HepG2 (cell line): ENCODE measurements at regions not wholly inside any gene's neighbourhood (a gene's known extent, or its start where the extent isn't known, plus 50 kb on each side); places are given as distances from the start of the nearest gene placed in this dataset.

Source experiments
- ATAC-seq: fragments of 200-7000 bp; cut with Tn5 transposase; 3 replicates; pipeline ENCODE4 v1.9.1; 2020; ENCODE audit warnings: mild to moderate bottlenecking, moderate library complexity
- BruUV-seq: library from RNA; stranded (reverse); fragments of 400-500 nt; replicated peaks from 2 replicates; lab custom pipeline; 2021; lab: Mats Ljungman, UMichigan
- CTCF ChIA-PET: fragments of 300-600 bp; formaldehyde crosslinking; extraction: SDS; loops from one replicate; lab custom pipeline; 2021; ENCODE audit warnings: low total read pairs, inconsistent platforms, low intra/inter-chr PET ratio; lab: Yijun Ruan, JAX
- POLR2A ChIA-PET: fragments of 350-600 bp; sonication (Branson Sonifier 250); formaldehyde crosslinking; loops from one replicate; lab custom pipeline; 2020; ENCODE audit warnings: antibody characterized with exemption, inconsistent platforms; lab: Yijun Ruan, JAX
- DNase-seq: peaks from one replicate; pipeline ENCODE4 v3.0.0-alpha.2; 2015; ENCODE audit warnings: low spot score
- FAIRE-seq: peaks from 3 replicates; lab custom pipeline; 2011; peaks lifted over from hg19 to GRCh38; lab: Jason Lieb, UNC
- H2AFZ ChIP-seq: one replicate; pipeline ENCODE4 v1.6.1; 2011; ENCODE audit warnings: low read length, inconsistent platforms
- H3K27ac ChIP-seq: fragments of 300-600 bp; 3 replicates; pipeline ENCODE4 v1.8.0; 2011; ENCODE audit warnings: mixed run types, mild to moderate bottlenecking, mixed read lengths, low read length, inconsistent platforms; ENCODE audit not compliant: insufficient read depth; ENCODE audit errors: extremely low read length
- H3K27me3 ChIP-seq, 2 experiments: fragments of 200-600 bp in 1 of 2; 2 replicates in 1 of 2; 3 replicates in 1 of 2; pipeline versions ENCODE4 v1.6.0 to v1.8.0; 2011; ENCODE audit warnings: low read length in 2 of 2, mild to moderate bottlenecking in 2 of 2, moderate library complexity in 2 of 2, inconsistent platforms in 1 of 2; ENCODE audit not compliant: insufficient read depth in 2 of 2, control insufficient read depth in 1 of 2
- H3K36me3 ChIP-seq, 2 experiments: fragments of 200-600 bp in 1 of 2; replicated peaks in 1 of 2; 2 replicates in 1 of 2; 3 replicates in 1 of 2; pipeline versions ENCODE4 v1.5.1 to v1.8.0; 2011; ENCODE audit warnings: low read length in 2 of 2, inconsistent platforms in 1 of 2; ENCODE audit not compliant: insufficient read depth in 2 of 2, control insufficient read depth in 1 of 2
- H3K4me1 ChIP-seq: 2 replicates; pipeline ENCODE4 v1.5.1; 2012; ENCODE audit warnings: low read length, inconsistent platforms; ENCODE audit not compliant: insufficient read depth
- H3K4me2 ChIP-seq: 2 replicates; pipeline ENCODE4 v1.6.0; 2011; ENCODE audit warnings: low read depth, low read length, inconsistent platforms
- H3K4me3 ChIP-seq, 3 experiments: fragments of 200-600 bp in 1 of 3; sonication (generic), shearing (Covaris generic) in 1 of 3; replicated peaks in 1 of 3; 2 replicates each; pipeline ENCODE4 v1.5.1; 2011 to 2016; ENCODE audit warnings: low read length in 3 of 3, inconsistent platforms in 2 of 3, low read depth in 2 of 3, mild to moderate bottlenecking in 2 of 3, control low read depth in 1 of 3, mixed read lengths in 1 of 3; ENCODE audit not compliant: insufficient read depth in 1 of 3
- H3K79me2 ChIP-seq: one replicate; pipeline ENCODE4 v1.6.1; 2011; ENCODE audit warnings: low read length, inconsistent platforms; ENCODE audit not compliant: insufficient read depth
- H3K9ac ChIP-seq: 2 replicates; pipeline ENCODE4 v1.6.0; 2011; ENCODE audit warnings: mild to moderate bottlenecking, low read depth, low read length, inconsistent platforms; ENCODE audit not compliant: insufficient read depth
- H3K9me3 ChIP-seq: 2 replicates; pipeline ENCODE4 v1.5.1; 2012; ENCODE audit warnings: mild to moderate bottlenecking, low read length
- H4K20me1 ChIP-seq: 2 replicates; pipeline ENCODE4 v1.6.0; 2011; ENCODE audit warnings: inconsistent platforms, mild to moderate bottlenecking, low read length, moderate library complexity; ENCODE audit not compliant: insufficient read depth
- EHMT2 ChIP-seq: fragments of 200-600 bp; sonication (generic); IDR thresholded peaks from 2 replicates; pipeline ENCODE4 v1.7.0; 2017; ENCODE audit warnings: antibody characterized with exemption, low read depth, low read length, borderline replicate concordance
- FOXK1 ChIP-seq: sonication (generic); formaldehyde crosslinking; IDR thresholded peaks from 2 replicates; pipeline ENCODE4 v1.4.0; 2020; ENCODE audit warnings: low read depth, missing genetic modification reagents, borderline replicate concordance
- KDM5A ChIP-seq: fragments of 200-600 bp; sonication (generic); IDR thresholded peaks from 2 replicates; pipeline ENCODE4 v1.7.0; 2018; ENCODE audit warnings: antibody characterized with exemption, mild to moderate bottlenecking, low read length, borderline replicate concordance
- NR3C1 ChIP-seq: sonication (generic); formaldehyde crosslinking; IDR thresholded peaks from 2 replicates; pipeline ENCODE4 v1.4.0; 2020; ENCODE audit warnings: missing genetic modification reagents
- RBM39 ChIP-seq: fragments of 200-400 bp; formaldehyde crosslinking; IDR thresholded peaks from one replicate; pipeline ENCODE4 v1.6.1; 2018; ENCODE audit warnings: antibody characterized with exemption, mild to moderate bottlenecking, low read depth, low read length; ENCODE audit not compliant: poor library complexity, severe bottlenecking
- SRSF4 ChIP-seq: fragments of 200-400 bp; formaldehyde crosslinking; IDR thresholded peaks from one replicate; pipeline ENCODE4 v1.6.1; 2018; ENCODE audit warnings: mild to moderate bottlenecking, low read depth, low read length, moderate library complexity; ENCODE audit not compliant: poor library complexity, severe bottlenecking
- STAT6 ChIP-seq: sonication (generic); formaldehyde crosslinking; IDR thresholded peaks from 2 replicates; pipeline ENCODE4 v1.4.0; 2020; ENCODE audit warnings: missing genetic modification reagents, mild to moderate bottlenecking, borderline replicate concordance
- ZNF280B ChIP-seq: sonication (generic); formaldehyde crosslinking; IDR thresholded peaks from 2 replicates; pipeline ENCODE4 v1.5.0; 2020; ENCODE audit warnings: missing genetic modification reagents, mild to moderate bottlenecking, borderline replicate concordance
- ZNF572 ChIP-seq: sonication (generic); formaldehyde crosslinking; IDR thresholded peaks from 2 replicates; pipeline ENCODE4 v1.5.1; 2020; ENCODE audit warnings: mild to moderate bottlenecking, missing genetic modification reagents
- ZNF609 ChIP-seq: sonication (generic); formaldehyde crosslinking; IDR thresholded peaks from 2 replicates; pipeline ENCODE4 v1.4.0; 2020; ENCODE audit warnings: mild to moderate bottlenecking, missing genetic modification reagents, borderline replicate concordance
- ZNF788 ChIP-seq: sonication (generic); formaldehyde crosslinking; IDR thresholded peaks from 2 replicates; pipeline ENCODE4 v1.5.0; 2020; ENCODE audit warnings: mild to moderate bottlenecking, missing genetic modification reagents, borderline replicate concordance
- WGBS: methylation state at CpG from one replicate; pipeline ENCODE4 v1.1.6; 2017; ENCODE audit warnings: low lambda C conversion rate; 5-methylcytosine and 5-hydroxymethylcytosine counted together
- in situ Hi-C: cut with HindIII; loops from 2 replicates; pipeline ENCODE4 v1.10.0; 2017; ENCODE audit warnings: low pct_unique_long_range_greater_than_20kb; ENCODE audit not compliant: extremely low pct_ligation_motif_present
- intact Hi-C: fragments of 100-400 bp; cut with micrococcal nuclease; formaldehyde crosslinking; loops from one replicate; pipeline ENCODE4 v1.10.0; 2022; ENCODE audit not compliant: unreplicated experiment
- TF ChIP-seq, protein P1 (sequence below): sonication (generic); formaldehyde crosslinking; IDR thresholded peaks from 2 replicates; pipeline ENCODE4 v1.5.0; 2020; ENCODE audit warnings: missing genetic modification reagents

DNA sequence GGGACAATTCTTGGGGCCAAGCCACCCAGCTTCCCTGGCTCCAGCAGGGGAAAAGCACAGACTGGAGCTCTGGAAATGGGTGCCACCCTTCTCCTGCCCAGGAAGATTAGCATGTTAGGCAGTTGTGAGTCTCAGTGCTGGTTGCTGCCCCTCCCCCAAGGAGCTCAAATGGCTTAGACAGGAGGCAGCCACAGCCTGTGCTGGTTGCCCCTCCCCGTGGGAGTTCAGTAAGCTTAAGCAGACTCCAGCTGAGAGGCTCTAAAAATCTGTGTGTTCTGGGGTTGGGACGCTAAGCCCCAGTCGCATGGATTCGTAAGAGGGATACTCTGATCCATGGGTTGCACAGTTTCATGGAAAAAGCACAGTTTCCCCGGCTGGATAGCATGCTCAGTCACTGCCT, 92.7 kb upstream of the NDST3 start (continued):
- TF ChIP-seq EHMT2 (no peak), NR3C1 (CRISPR knock-in tag) (no peak), ZNF609 (CRISPR knock-in tag) (no peak)

DNA sequence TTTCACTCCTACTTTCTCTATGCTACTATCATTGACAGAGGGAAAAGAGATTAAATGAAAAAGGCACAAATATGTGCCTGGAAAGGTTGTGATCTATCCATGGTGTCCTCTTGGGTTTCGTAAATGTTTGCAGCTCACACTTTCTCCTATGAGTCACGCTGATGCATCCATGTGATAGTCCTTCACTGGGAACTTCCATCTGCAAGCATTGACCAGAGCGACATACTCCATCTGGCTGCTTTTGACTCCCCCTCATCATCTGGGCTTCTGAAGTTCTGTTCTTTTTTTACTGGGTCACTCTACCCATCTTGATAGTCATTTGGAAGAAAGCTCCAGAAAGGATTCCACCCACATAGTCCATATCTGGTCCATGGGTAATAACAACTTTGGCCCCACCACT, 84.7 kb upstream of the NDST3 start:
- CTCF ChIA-PET: no interaction called here
- 38% methylated on average over 3 of the region's 3 CpGs for WGBS
- TF ChIP-seq ZNF572 (CRISPR knock-in tag) (no peak), ZNF788 (CRISPR knock-in tag) (no peak), STAT6 (CRISPR knock-in tag) (no peak), SRSF4 (no peak), KDM5A (no peak), RBM39 (no peak), FOXK1 (CRISPR knock-in tag) (no peak), ZNF280B (CRISPR knock-in tag) (no peak)
- TF ChIP-seq, protein P1, sequence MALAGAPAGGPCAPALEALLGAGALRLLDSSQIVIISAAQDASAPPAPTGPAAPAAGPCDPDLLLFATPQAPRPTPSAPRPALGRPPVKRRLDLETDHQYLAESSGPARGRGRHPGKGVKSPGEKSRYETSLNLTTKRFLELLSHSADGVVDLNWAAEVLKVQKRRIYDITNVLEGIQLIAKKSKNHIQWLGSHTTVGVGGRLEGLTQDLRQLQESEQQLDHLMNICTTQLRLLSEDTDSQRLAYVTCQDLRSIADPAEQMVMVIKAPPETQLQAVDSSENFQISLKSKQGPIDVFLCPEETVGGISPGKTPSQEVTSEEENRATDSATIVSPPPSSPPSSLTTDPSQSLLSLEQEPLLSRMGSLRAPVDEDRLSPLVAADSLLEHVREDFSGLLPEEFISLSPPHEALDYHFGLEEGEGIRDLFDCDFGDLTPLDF (CRISPR knock-in tag): no peak

More for the DNA sequence above, 84.7 kb upstream of the NDST3 start:
- FAIRE-seq: no peak
- H3K9ac ChIP-seq: no peak overlapping the region
- H3K4me3 ChIP-seq: no peak overlapping the region
- no TSS peak for BruUV-seq
- no peaks in the 10 kb centered on the region for H3K36me3 ChIP-seq
- H2AFZ ChIP-seq: no peak overlapping the region
- intact Hi-C loops: no loop called here
- DNase-seq: no peak
- POLR2A ChIA-PET: no interaction called here
- no peaks in the 10 kb centered on the region for H4K20me1 ChIP-seq
- ATAC-seq: no peak
- H3K9me3 ChIP-seq: no peaks in the 10 kb centered on the region; the same call in 1 of the 2 replicates
- no peak overlapping the region for H3K4me2 ChIP-seq
- in situ Hi-C loops: no loop called here
- H3K4me1 ChIP-seq: no peaks in the 10 kb centered on the region
- no peak overlapping the region for H3K27ac ChIP-seq
- H3K79me2 ChIP-seq: no peaks in the 10 kb centered on the region
- H3K27me3 ChIP-seq: no peaks in the 10 kb centered on the region
